Lung (tissue), 11 donors: ENCODE measurements at regions not wholly inside any gene's neighbourhood (a gene's known extent, or its start where the extent isn't known, plus 50 kb on each side); places are given as distances from the start of the nearest gene placed in this dataset.

ENCODE experiments used
- ATAC-seq: fragments of 200-7000 bp; cut with Tn5 transposase; one replicate; pipeline ENCODE4 v1.9.1; 2020; ENCODE audit warnings: moderate number of reproducible peaks; ENCODE audit not compliant: insufficient read depth, low FRiP score
- DNase-seq, 3 donors: peaks; one replicate each; pipeline ENCODE4 v3.0.0-alpha.2; 2013 to 2017
- H3K27ac ChIP-seq, 2 donors: one replicate each; pipeline ENCODE4 v1.5.1; 2013; ENCODE audit warnings: mild to moderate bottlenecking in 2 of 2, moderate library complexity in 2 of 2, control low read depth in 1 of 2, inconsistent platforms in 1 of 2, low read depth in 1 of 2, low read length in 1 of 2
- H3K27me3 ChIP-seq, 3 donors: one replicate each; pipeline ENCODE4 v1.5.1; 2013; ENCODE audit warnings: low read length in 2 of 3; ENCODE audit not compliant: control insufficient read depth in 3 of 3, insufficient read depth in 3 of 3
- H3K36me3 ChIP-seq, 4 donors: one replicate each; pipeline ENCODE4 v1.5.1; 2013; ENCODE audit warnings: low read length in 4 of 4, mild to moderate bottlenecking in 1 of 4, moderate library complexity in 1 of 4; ENCODE audit not compliant: control insufficient read depth in 4 of 4, insufficient read depth in 4 of 4
- H3K4me1 ChIP-seq, 5 donors: one replicate each; pipeline ENCODE4 v1.5.1; 2013; ENCODE audit warnings: low read length in 5 of 5, mild to moderate bottlenecking in 2 of 5, moderate library complexity in 1 of 5; ENCODE audit not compliant: control insufficient read depth in 5 of 5, insufficient read depth in 5 of 5
- H3K4me3 ChIP-seq: one replicate; pipeline ENCODE4 v1.5.1; 2013; ENCODE audit warnings: mild to moderate bottlenecking, control low read depth, moderate library complexity
- H3K9ac ChIP-seq, 2 donors: one replicate each; pipeline ENCODE4 v1.5.1; 2013; ENCODE audit warnings: low read length in 2 of 2, control low read depth in 1 of 2; ENCODE audit not compliant: insufficient read depth in 1 of 2
- H3K9me3 ChIP-seq, 4 donors: one replicate each; pipeline ENCODE4 v1.5.1; 2013; ENCODE audit warnings: low read length in 3 of 4, mild to moderate bottlenecking in 1 of 4, moderate library complexity in 1 of 4; ENCODE audit not compliant: control insufficient read depth in 4 of 4, insufficient read depth in 3 of 4
- WGBS, 2 donors: extraction: QIAGEN DNeasy Blood & Tissue Kit; methylation state at CpG; one replicate each; pipeline ENCODE4 v1.1.7; 2013; 5-methylcytosine and 5-hydroxymethylcytosine counted together
- TF ChIP-seq, protein P1 (sequence below): IDR thresholded peaks from 2 replicates; pipeline ENCODE4 v1.5.1; 2012; ENCODE audit warnings: mild to moderate bottlenecking; ENCODE audit errors: control extremely low read depth, extremely low read depth
- donor health status: control.
- donor health status: control.
- donor health status: Bipolar disorder and iron deficiency.
- donor health status: healthy.
- donor health status: DM: yes; HTN: yes; CAD: no.

DNA sequence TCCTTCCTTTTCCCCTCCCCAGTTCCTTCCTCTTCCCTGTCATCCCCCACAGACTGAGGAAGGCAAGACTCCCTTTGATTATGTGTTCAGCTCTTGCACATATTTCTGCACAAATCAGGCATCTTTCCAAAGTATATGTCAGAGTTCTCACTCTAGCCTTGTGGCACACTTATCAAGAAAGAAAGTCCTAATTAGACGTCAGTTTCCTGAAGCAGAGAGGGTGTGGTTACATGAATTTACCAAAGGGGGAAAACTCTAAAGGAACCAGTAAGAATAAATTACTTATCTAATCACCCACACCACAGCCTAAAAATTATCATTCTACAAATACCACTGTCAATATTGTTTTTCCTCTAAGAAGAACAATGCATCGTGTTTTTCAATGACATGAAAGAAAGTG lies 120.7 kb upstream of the GRIP1 start:
- H3K9ac ChIP-seq, result no peak overlapping the region
- TF ChIP-seq, protein P1, sequence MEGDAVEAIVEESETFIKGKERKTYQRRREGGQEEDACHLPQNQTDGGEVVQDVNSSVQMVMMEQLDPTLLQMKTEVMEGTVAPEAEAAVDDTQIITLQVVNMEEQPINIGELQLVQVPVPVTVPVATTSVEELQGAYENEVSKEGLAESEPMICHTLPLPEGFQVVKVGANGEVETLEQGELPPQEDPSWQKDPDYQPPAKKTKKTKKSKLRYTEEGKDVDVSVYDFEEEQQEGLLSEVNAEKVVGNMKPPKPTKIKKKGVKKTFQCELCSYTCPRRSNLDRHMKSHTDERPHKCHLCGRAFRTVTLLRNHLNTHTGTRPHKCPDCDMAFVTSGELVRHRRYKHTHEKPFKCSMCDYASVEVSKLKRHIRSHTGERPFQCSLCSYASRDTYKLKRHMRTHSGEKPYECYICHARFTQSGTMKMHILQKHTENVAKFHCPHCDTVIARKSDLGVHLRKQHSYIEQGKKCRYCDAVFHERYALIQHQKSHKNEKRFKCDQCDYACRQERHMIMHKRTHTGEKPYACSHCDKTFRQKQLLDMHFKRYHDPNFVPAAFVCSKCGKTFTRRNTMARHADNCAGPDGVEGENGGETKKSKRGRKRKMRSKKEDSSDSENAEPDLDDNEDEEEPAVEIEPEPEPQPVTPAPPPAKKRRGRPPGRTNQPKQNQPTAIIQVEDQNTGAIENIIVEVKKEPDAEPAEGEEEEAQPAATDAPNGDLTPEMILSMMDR, result no peak
- peaks cover 0 to 1% (median 0%) of the 10 kb centered on the region in 4 donors for H3K9me3 ChIP-seq
- H3K36me3 ChIP-seq, result no peaks in the 10 kb centered on the region
- ATAC-seq, result no peak
- WGBS, 2 donors, result 18 to 35% methylated on average over 2 of the region's 2 CpGs
- DNase-seq, result no peak
- H3K4me1 ChIP-seq, result no peaks in the 10 kb centered on the region
- H3K27ac ChIP-seq, result no peak overlapping the region
- no peak overlapping the region for H3K4me3 ChIP-seq
- peaks cover 0 to 15% (median 8%) of the 10 kb centered on the region in 3 donors for H3K27me3 ChIP-seq

DNA sequence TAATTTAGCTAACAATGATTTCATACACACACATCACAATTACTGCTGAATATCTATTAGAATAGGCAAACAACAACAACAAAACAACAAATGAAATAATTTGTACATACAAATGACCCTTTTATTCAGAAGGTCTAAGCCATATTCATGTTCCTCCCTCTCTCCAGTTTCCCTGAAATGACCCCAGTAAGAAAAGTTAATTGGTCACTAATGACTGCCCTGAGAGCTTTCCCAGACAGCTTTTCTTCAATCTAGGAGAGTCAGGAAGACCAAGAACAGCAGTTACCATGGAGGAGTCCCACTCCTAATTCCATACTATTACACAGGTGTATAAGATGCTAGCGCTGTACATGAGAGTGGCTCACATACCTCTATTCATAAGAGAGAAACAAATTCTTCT lies 121.2 kb upstream of the GRIP1 start:
- TF ChIP-seq, protein P1, result no peak
- ATAC-seq (no peak), DNase-seq (no peak)
- Histone ChIP-seq H3K9me3 (peaks cover 0 to 1% (median 0%) of the 10 kb centered on the region in 4 donors), H3K36me3 (no peaks in the 10 kb centered on the region), H3K4me3 (no peak overlapping the region), H3K4me1 (no peaks in the 10 kb centered on the region), H3K27me3 (peaks cover 0 to 18% (median 8%) of the 10 kb centered on the region in 3 donors), H3K27ac (no peak overlapping the region), H3K9ac (no peak overlapping the region)
- WGBS, 2 donors, result 76 to 77% methylated on average over 1 of the region's 1 CpG

DNA sequence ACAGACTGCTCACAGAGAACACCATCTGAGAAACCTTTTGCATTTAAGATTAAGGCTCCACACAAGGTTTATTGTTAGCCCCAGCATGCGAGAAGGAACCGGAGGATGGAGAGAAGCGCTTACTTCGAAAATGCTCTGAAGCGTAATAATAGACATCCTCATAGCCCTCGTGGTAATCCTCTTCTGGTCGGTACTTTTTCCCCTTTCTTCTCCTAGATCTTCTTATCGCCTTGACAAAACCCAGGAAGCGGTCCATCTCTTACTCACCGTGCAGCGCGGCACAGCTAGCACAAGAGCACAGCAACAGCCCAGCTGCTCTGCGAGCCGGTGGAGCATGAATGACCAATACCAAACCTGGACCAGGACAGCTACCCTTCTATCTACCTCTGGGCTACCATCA lies 125.1 kb upstream of the GRIP1 start:
- WGBS, 2 donors, result 53 to 75% methylated on average over 14 of the region's 14 CpGs
- no peak overlapping the region for H3K9ac ChIP-seq
- peaks cover 0 to 3% (median 0%) of the 10 kb centered on the region in 4 donors for H3K9me3 ChIP-seq
- ATAC-seq (no peak), DNase-seq (no peak)
- no peak overlapping the region for H3K27ac ChIP-seq
- no peaks in the 10 kb centered on the region for H3K36me3 ChIP-seq
- H3K27me3 ChIP-seq, result peaks cover 0 to 18% (median 8%) of the 10 kb centered on the region in 3 donors
- no peak overlapping the region for H3K4me3 ChIP-seq
- no peaks in the 10 kb centered on the region for H3K4me1 ChIP-seq
- TF ChIP-seq, protein P1, result no peak

DNA sequence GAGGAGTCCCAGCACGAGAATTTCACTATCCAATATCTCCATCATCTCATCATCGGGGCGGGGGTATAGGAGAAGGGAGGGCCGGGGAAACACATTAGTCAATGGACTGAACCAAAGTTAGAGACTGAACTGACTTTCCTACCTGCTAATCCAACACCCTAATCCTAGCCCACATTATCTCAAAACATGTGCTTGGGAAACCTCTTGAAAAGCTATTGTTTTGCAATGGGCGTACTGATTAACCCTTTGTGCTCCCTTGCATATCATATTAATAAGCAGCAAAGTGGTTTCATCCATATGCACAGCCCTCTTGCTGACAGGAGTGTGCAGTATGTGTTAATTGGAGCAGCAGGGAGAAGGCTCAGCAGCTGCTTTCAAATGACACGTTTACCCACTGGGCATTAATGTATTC lies 125.7 kb upstream of the GRIP1 start:
- DNase-seq (no peak), ATAC-seq (no peak)
- Histone ChIP-seq H3K4me1 (no peaks in the 10 kb centered on the region), H3K27me3 (peaks cover 0 to 18% (median 8%) of the 10 kb centered on the region in 3 donors), H3K36me3 (no peaks in the 10 kb centered on the region), H3K9me3 (peaks cover 0 to 3% (median 0%) of the 10 kb centered on the region in 4 donors), H3K27ac (no peak overlapping the region), H3K9ac (no peak overlapping the region), H3K4me3 (no peak overlapping the region)
- TF ChIP-seq, protein P1, result no peak
- WGBS, 2 donors, result 53 to 70% methylated on average over 6 of the region's 6 CpGs
